ENCODE measurements at regions not wholly inside any gene's neighbourhood (a gene's known extent, or its start where the extent isn't known, plus 50 kb on each side); places are given as distances from the start of the nearest gene placed in this dataset.

DNA sequence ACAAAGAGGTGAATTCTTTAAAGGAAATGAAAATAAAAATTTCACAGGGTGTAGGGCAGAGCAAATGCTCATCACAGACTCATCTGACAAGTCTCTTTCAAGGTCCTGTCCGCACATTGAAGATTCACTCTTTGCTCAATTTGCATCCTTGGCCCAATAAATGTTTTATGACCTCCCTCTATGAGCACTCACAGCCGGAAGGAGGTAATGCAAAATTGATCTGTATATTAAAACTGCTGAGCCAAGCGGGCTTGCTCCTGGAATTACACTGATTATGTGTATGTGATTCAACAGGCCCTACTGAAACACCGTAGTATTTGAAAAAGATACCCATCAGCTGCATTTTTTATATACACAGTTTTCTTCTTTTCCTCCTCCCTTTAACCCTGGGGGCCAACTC lies 246.8 kb downstream of the IZUMO3 start:
- CTCF ChIA-PET (ENCODE audit: low intra/inter-chr PET ratio, low total read pairs) = no interaction called here

More for the DNA sequence above, 246.8 kb downstream of the IZUMO3 start:
- Histone ChIP-seq H2AFZ (ENCODE audit: low read length) (no peak overlapping the region), H3K4me2 (ENCODE audit: low read depth, low read length) (no peak overlapping the region), H3K36me3 (replicated peaks in 1 of 2; ENCODE audit: control insufficient read depth in 1 of 2, insufficient read depth in 2 of 2, low read length in 2 of 2) (no peaks in the 10 kb centered on the region), H3K79me2 (ENCODE audit: insufficient read depth, low read length) (no peaks in the 10 kb centered on the region), H3K4me3 (replicated peaks in 1 of 3; ENCODE audit: insufficient read depth in 1 of 3, low read depth in 2 of 3, low read length in 3 of 3) (no peak overlapping the region), H3K4me1 (ENCODE audit: insufficient read depth, low read length) (no peaks in the 10 kb centered on the region), H4K20me1 (ENCODE audit: insufficient read depth, low read length) (no peaks in the 10 kb centered on the region), H3K27me3 (ENCODE audit: control insufficient read depth in 1 of 2, insufficient read depth in 2 of 2, low read length in 2 of 2) (no peaks in the 10 kb centered on the region), H3K27ac (ENCODE audit: extremely low read length, insufficient read depth, low read length) (no peak overlapping the region), H3K9me3 (ENCODE audit: low read length) (peaks cover 85% of the 10 kb centered on the region), H3K9ac (ENCODE audit: insufficient read depth, low read depth, low read length) (no peak overlapping the region)
- 1% methylated on average over 4 of the region's 4 CpGs for WGBS (ENCODE audit: low lambda C conversion rate)
- intact Hi-C loops (cut with micrococcal nuclease; ENCODE audit: unreplicated experiment) (no loop called here), in situ Hi-C loops (cut with HindIII; ENCODE audit: extremely low pct_ligation_motif_present, low pct_unique_long_range_greater_than_20kb) (no loop called here)
- DNase-seq (ENCODE audit: low spot score) (no peak), ATAC-seq (no peak), FAIRE-seq (no peak)
- POLR2A ChIA-PET = no interaction called here
- BruUV-seq (replicated peaks) = no TSS peak
- TF ChIP-seq MXD4 (CRISPR knock-in tag; IDR thresholded peaks at IDR 0.05) = no peak
- TF ChIP-seq CCAR2 (optimal IDR thresholded peaks at IDR 0.05; ENCODE audit: low read depth, low read length) = no peak
- no peak for TF ChIP-seq ZBTB49 (CRISPR knock-in tag; IDR thresholded peaks at IDR 0.05; ENCODE audit: borderline replicate concordance)
- TF ChIP-seq, protein P1, sequence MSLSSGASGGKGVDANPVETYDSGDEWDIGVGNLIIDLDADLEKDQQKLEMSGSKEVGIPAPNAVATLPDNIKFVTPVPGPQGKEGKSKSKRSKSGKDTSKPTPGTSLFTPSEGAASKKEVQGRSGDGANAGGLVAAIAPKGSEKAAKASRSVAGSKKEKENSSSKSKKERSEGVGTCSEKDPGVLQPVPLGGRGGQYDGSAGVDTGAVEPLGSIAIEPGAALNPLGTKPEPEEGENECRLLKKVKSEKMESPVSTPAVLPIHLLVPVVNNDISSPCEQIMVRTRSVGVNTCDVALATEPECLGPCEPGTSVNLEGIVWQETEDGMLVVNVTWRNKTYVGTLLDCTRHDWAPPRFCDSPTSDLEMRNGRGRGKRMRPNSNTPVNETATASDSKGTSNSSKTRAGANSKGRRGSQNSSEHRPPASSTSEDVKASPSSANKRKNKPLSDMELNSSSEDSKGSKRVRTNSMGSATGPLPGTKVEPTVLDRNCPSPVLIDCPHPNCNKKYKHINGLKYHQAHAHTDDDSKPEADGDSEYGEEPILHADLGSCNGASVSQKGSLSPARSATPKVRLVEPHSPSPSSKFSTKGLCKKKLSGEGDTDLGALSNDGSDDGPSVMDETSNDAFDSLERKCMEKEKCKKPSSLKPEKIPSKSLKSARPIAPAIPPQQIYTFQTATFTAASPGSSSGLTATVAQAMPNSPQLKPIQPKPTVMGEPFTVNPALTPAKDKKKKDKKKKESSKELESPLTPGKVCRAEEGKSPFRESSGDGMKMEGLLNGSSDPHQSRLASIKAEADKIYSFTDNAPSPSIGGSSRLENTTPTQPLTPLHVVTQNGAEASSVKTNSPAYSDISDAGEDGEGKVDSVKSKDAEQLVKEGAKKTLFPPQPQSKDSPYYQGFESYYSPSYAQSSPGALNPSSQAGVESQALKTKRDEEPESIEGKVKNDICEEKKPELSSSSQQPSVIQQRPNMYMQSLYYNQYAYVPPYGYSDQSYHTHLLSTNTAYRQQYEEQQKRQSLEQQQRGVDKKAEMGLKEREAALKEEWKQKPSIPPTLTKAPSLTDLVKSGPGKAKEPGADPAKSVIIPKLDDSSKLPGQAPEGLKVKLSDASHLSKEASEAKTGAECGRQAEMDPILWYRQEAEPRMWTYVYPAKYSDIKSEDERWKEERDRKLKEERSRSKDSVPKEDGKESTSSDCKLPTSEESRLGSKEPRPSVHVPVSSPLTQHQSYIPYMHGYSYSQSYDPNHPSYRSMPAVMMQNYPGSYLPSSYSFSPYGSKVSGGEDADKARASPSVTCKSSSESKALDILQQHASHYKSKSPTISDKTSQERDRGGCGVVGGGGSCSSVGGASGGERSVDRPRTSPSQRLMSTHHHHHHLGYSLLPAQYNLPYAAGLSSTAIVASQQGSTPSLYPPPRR (CRISPR knock-in tag; IDR thresholded peaks at IDR 0.05; ENCODE audit: borderline replicate concordance) = no peak
- TF ChIP-seq MAF1 (CRISPR knock-in tag; IDR thresholded peaks at IDR 0.05; ENCODE audit: borderline replicate concordance) = no peak
- no peak for TF ChIP-seq KLF9 (CRISPR knock-in tag; IDR thresholded peaks at IDR 0.05; ENCODE audit: low read depth)
- TF ChIP-seq ESRRA (CRISPR knock-in tag; IDR thresholded peaks at IDR 0.05; ENCODE audit: low read depth) = no peak
- TF ChIP-seq PHF20 (CRISPR knock-in tag; IDR thresholded peaks at IDR 0.05) = no peak
- no peak for TF ChIP-seq ZNF546 (CRISPR knock-in tag; conservative IDR thresholded peaks at IDR 0.05)
- no peak for TF ChIP-seq RCOR2 (CRISPR knock-in tag; IDR thresholded peaks at IDR 0.05)
- TF ChIP-seq HMG20B (CRISPR knock-in tag; conservative IDR thresholded peaks at IDR 0.05) = no peak
- no peak for TF ChIP-seq PITX1 (CRISPR knock-in tag; IDR thresholded peaks at IDR 0.05)
- TF ChIP-seq RBM39 (IDR thresholded peaks at IDR 0.05; ENCODE audit: low read depth, low read length, poor library complexity, severe bottlenecking) = no peak
- TF ChIP-seq CBFB (CRISPR knock-in tag; IDR thresholded peaks at IDR 0.05) = no peak
- TF ChIP-seq, protein P2, sequence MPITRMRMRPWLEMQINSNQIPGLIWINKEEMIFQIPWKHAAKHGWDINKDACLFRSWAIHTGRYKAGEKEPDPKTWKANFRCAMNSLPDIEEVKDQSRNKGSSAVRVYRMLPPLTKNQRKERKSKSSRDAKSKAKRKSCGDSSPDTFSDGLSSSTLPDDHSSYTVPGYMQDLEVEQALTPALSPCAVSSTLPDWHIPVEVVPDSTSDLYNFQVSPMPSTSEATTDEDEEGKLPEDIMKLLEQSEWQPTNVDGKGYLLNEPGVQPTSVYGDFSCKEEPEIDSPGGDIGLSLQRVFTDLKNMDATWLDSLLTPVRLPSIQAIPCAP (CRISPR knock-in tag; IDR thresholded peaks at IDR 0.05; ENCODE audit: low read depth) = no peak
- TF ChIP-seq ZBTB20 (CRISPR knock-in tag; IDR thresholded peaks at IDR 0.05; ENCODE audit: borderline replicate concordance, low read depth) = no peak
- TF ChIP-seq MTA3 (CRISPR knock-in tag; IDR thresholded peaks at IDR 0.05) = no peak
- no peak for TF ChIP-seq ZNF121 (CRISPR knock-in tag; IDR thresholded peaks at IDR 0.05)
